ENCODE measurements at regions not wholly inside any gene's neighbourhood (a gene's known extent, or its start where the extent isn't known, plus 50 kb on each side); places are given as distances from the start of the nearest gene placed in this dataset.
"Not testable (repeated sequence)": the region's sequence is repeated elsewhere in the genome, so short reads cannot be mapped to it uniquely, and the experiment has no call there.

DNA sequence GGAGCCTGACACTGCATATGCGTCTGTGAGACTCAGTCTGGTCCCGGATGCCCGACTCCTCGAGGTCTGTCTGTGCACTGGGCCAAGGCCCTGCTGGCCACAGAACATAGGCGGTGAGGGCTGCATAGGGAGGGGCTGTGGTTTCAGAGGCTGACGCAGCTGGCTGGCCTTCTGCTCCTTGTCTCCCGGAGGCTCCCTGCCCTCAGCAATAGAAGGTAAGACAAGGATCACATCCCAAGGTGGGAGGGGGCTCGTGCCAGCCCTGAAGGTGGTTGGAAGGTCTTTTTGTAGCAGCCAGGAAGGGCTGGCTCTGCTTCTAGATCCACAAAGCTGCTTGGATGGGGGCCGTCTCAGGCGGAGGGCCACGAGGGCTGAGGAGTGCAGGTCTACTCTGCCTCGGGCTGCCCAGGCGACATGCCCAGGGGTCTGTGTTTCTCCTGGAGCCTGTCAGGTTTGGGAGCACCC is 239.8 kb upstream of the SULF2 start:
- Histone ChIP-seq H3K4me1 (replicated peaks; ENCODE audit: insufficient read depth) (peaks cover 35% of the 10 kb centered on the region), H3K79me2 (ENCODE audit: low read depth) (peaks cover 38% of the 10 kb centered on the region), H3K27ac (peak overlapping the region; percentile 94), H3K9me2 (ENCODE audit: insufficient read depth) (no peaks in the 10 kb centered on the region), H3K9me3 (ENCODE audit: insufficient read depth, low read depth) (no peaks in the 10 kb centered on the region), H3K4me3 (peak overlapping the region; percentile 72), H3K27me3 (ENCODE audit: insufficient read depth, low read depth) (no peaks in the 10 kb centered on the region), H3K36me3 (ENCODE audit: low read depth) (0 out of 2 replicates have a peak, but pooled peaks cover 11% of the 10 kb centered on the region), H3K4me2 (peak overlapping the region; percentile 96), H3F3A (ENCODE audit: insufficient read depth, low read depth) (peaks cover 24% of the 10 kb centered on the region), H2AFZ (peak overlapping the region; percentile 79), H4K20me1 (ENCODE audit: insufficient read depth) (no peaks in the 10 kb centered on the region)
- BruUV-seq (replicated peaks) = no TSS peak
- POLR2A ChIA-PET (ENCODE audit: unreplicated experiment) = interaction anchor here (0.6 kb wide), 2 partner anchors 682 to 687 kb away, joined by 4 to 5 read pairs; no protein-coding TSS in a partner anchor
- TF ChIP-seq, protein P1, sequence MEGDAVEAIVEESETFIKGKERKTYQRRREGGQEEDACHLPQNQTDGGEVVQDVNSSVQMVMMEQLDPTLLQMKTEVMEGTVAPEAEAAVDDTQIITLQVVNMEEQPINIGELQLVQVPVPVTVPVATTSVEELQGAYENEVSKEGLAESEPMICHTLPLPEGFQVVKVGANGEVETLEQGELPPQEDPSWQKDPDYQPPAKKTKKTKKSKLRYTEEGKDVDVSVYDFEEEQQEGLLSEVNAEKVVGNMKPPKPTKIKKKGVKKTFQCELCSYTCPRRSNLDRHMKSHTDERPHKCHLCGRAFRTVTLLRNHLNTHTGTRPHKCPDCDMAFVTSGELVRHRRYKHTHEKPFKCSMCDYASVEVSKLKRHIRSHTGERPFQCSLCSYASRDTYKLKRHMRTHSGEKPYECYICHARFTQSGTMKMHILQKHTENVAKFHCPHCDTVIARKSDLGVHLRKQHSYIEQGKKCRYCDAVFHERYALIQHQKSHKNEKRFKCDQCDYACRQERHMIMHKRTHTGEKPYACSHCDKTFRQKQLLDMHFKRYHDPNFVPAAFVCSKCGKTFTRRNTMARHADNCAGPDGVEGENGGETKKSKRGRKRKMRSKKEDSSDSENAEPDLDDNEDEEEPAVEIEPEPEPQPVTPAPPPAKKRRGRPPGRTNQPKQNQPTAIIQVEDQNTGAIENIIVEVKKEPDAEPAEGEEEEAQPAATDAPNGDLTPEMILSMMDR (conservative IDR thresholded peaks at IDR 0.05) = no peak
- no peak for TF ChIP-seq EZH2 (IDR thresholded peaks at IDR 0.05; ENCODE audit: low read depth)
- DNase-seq = peak; percentile 85 to 88
- CTCF ChIA-PET = no interaction called here
- intact Hi-C loops (cut with micrococcal nuclease; ENCODE audit: unreplicated experiment) = loop anchor here (1.0 to 2.0 kb wide), 3 partner anchors 40 to 270 kb away; no protein-coding TSS in a partner anchor

DNA sequence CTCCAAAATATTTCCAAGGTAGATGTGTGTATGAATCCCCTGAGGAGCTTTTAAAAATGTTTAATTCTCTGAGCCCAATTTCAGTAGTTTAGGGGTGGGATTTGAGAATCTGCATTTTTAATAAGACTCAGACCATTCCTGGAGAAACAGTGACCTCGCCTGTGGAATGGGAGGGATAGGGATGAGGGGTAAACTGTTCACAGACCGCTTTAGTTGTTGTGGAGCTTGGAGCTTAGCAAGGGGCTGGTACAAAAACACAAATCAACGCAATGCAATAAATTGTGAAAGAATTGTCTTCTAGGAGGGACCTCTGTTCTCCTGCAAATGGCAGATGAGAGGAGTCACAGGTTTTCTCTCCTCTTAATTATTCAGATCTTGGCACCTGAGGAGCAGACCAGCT is 239.3 kb upstream of the SULF2 start:
- Histone ChIP-seq H3K4me1 (replicated peaks; ENCODE audit: insufficient read depth) (peaks cover 40% of the 10 kb centered on the region), H3F3A (ENCODE audit: insufficient read depth, low read depth) (peaks cover 24% of the 10 kb centered on the region), H3K9me3 (ENCODE audit: insufficient read depth, low read depth) (no peaks in the 10 kb centered on the region), H3K4me2 (peak overlapping the region; percentile 96), H3K27ac (peak overlapping the region; percentile 94), H3K4me3 (peak overlapping the region; percentile 72), H2AFZ (peak overlapping the region; percentile 79; the same call in 1 of the 2 replicates), H3K9me2 (ENCODE audit: insufficient read depth) (no peaks in the 10 kb centered on the region), H3K27me3 (ENCODE audit: insufficient read depth, low read depth) (no peaks in the 10 kb centered on the region), H3K79me2 (ENCODE audit: low read depth) (peaks cover 33% of the 10 kb centered on the region), H4K20me1 (ENCODE audit: insufficient read depth) (no peaks in the 10 kb centered on the region), H3K36me3 (ENCODE audit: low read depth) (0 out of 2 replicates have a peak, but pooled peaks cover 11% of the 10 kb centered on the region)
- TSS peak; percentile 91 for BruUV-seq (replicated peaks)
- intact Hi-C loops (cut with micrococcal nuclease; ENCODE audit: unreplicated experiment) = loop anchor here (2.0 kb wide), 2 partner anchors 40 to 52 kb away; no protein-coding TSS in a partner anchor
- CTCF ChIA-PET = interaction anchor here (0.6 kb wide), 1 partner anchor 105 kb away, joined by 3 read pairs; no protein-coding TSS in a partner anchor
- POLR2A ChIA-PET (ENCODE audit: unreplicated experiment) = interaction anchor here (0.6 kb wide), 1 partner anchor 681 kb away, joined by 4 read pairs; no protein-coding TSS in a partner anchor
- no peak for DNase-seq
- TF ChIP-seq EZH2 (IDR thresholded peaks at IDR 0.05; ENCODE audit: low read depth) = no peak
- TF ChIP-seq, protein P1 (conservative IDR thresholded peaks at IDR 0.05) = no peak

DNA sequence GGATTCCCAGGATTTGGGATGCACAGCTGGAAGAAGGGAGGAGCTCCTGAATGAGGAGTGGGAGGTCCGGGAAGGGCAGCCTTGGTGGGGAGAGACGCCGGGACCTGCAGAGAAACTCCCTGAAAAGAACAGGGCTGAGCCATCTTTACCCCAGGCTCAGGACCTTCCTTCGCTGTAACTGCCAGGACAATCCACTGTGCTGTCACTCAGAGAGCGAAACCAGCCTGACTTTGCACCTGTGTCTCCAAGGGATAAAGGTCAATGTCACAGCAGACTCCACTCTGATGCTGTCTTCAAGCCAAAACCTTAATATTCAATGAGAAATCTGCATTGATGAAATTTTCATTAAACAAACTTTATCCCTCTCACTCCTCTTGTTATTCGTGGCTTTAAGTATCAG is 235.4 kb upstream of the SULF2 start:
- H3K9me3 ChIP-seq (ENCODE audit: insufficient read depth, low read depth); H3K79me2 ChIP-seq (ENCODE audit: low read depth); H3K27me3 ChIP-seq (ENCODE audit: insufficient read depth, low read depth); H3K36me3 ChIP-seq (ENCODE audit: low read depth); POLR2A ChIA-PET (ENCODE audit: unreplicated experiment); H3K27ac ChIP-seq; H2AFZ ChIP-seq; BruUV-seq (replicated peaks); DNase-seq; H4K20me1 ChIP-seq (ENCODE audit: insufficient read depth); CTCF ChIA-PET; H3K4me3 ChIP-seq; H3K4me2 ChIP-seq; H3K9me2 ChIP-seq (ENCODE audit: insufficient read depth); intact Hi-C loops (cut with micrococcal nuclease; ENCODE audit: unreplicated experiment): not testable (repeated sequence)
- H3F3A ChIP-seq (ENCODE audit: insufficient read depth, low read depth) = peaks cover 17% of the 10 kb centered on the region
- H3K4me1 ChIP-seq (replicated peaks; ENCODE audit: insufficient read depth) = peaks cover 32% of the 10 kb centered on the region
